Spinal cord (tissue), 9 donors: ENCODE measurements at regions not wholly inside any gene's neighbourhood (a gene's known extent, or its start where the extent isn't known, plus 50 kb on each side); places are given as distances from the start of the nearest gene placed in this dataset.

Experiments used
- DNase-seq, 6 donors: peaks; one replicate each; pipeline versions ENCODE4 v3.0.0 to v3.0.0-alpha.2; 2013 to 2015; ENCODE audit warnings: low spot score in 6 of 6, low read depth in 4 of 6
- H3K27ac ChIP-seq: one replicate; pipeline ENCODE4 v1.5.1; 2013; ENCODE audit warnings: low read depth, low read length, control low read depth
- H3K27me3 ChIP-seq: one replicate; pipeline ENCODE4 v1.6.1; 2013; ENCODE audit warnings: low read length; ENCODE audit not compliant: control insufficient read depth, insufficient read depth
- H3K36me3 ChIP-seq: one replicate; pipeline ENCODE4 v1.6.1; 2013; ENCODE audit warnings: low read length; ENCODE audit not compliant: control insufficient read depth, insufficient read depth
- H3K4me1 ChIP-seq: one replicate; pipeline ENCODE4 v1.6.1; 2013; ENCODE audit warnings: low read length; ENCODE audit not compliant: control insufficient read depth, insufficient read depth
- H3K4me3 ChIP-seq: one replicate; pipeline ENCODE4 v1.5.1; 2013; ENCODE audit warnings: low read depth, low read length, control low read depth
- H3K9me3 ChIP-seq: one replicate; pipeline ENCODE4 v1.6.1; 2013; ENCODE audit warnings: low read length; ENCODE audit not compliant: control insufficient read depth, insufficient read depth
- WGBS: methylation state at CpG from one replicate; pipeline ENCODE4 v1.1.5; 2013; ENCODE audit warnings: missing lambda C conversion rate; ENCODE audit not compliant: insufficient coverage; 5-methylcytosine and 5-hydroxymethylcytosine counted together
- donor health status: healthy.

- H3K4me3 ChIP-seq: no peak overlapping the region
- no peaks in the 10 kb centered on the region for H3K9me3 ChIP-seq
- H3K36me3 ChIP-seq: no peaks in the 10 kb centered on the region
- H3K27me3 ChIP-seq: no peaks in the 10 kb centered on the region
- 100% methylated on average over 1 of the region's 13 CpGs for WGBS
- no peak for DNase-seq
- H3K4me1 ChIP-seq: no peaks in the 10 kb centered on the region
- H3K27ac ChIP-seq: no peak overlapping the region
Observed at GRCh38 chr5:3944930-3945329, 349.3 kb downstream of the IRX1 start.

- peaks cover 3% of the 10 kb centered on the region for H3K9me3 ChIP-seq
- H3K4me1 ChIP-seq: no peaks in the 10 kb centered on the region
- no peak overlapping the region for H3K27ac ChIP-seq
- H3K36me3 ChIP-seq: no peaks in the 10 kb centered on the region
- no peak for DNase-seq
- H3K27me3 ChIP-seq: no peaks in the 10 kb centered on the region
- WGBS: 90% methylated on average over 4 of the region's 4 CpGs
- H3K4me3 ChIP-seq: no peak overlapping the region
Observed at GRCh38 chr5:3948838-3949237, 353.2 kb downstream of the IRX1 start.

GRCh38 chr5:3954199-3954598, 358.6 kb downstream of the IRX1 start:
- 94% methylated on average over 3 of the region's 3 CpGs for WGBS
- H3K4me3 ChIP-seq: no peak overlapping the region
- peaks cover 3% of the 10 kb centered on the region for H3K9me3 ChIP-seq
- no peaks in the 10 kb centered on the region for H3K4me1 ChIP-seq
- H3K27ac ChIP-seq: no peak overlapping the region
- H3K36me3 ChIP-seq: no peaks in the 10 kb centered on the region
- H3K27me3 ChIP-seq: no peaks in the 10 kb centered on the region
- DNase-seq: no peak

GRCh38 chr5:3954633-3955032, 359.0 kb downstream of the IRX1 start:
- Histone ChIP-seq H3K27ac (no peak overlapping the region), H3K4me3 (no peak overlapping the region), H3K36me3 (no peaks in the 10 kb centered on the region), H3K9me3 (peaks cover 3% of the 10 kb centered on the region), H3K27me3 (no peaks in the 10 kb centered on the region), H3K4me1 (no peaks in the 10 kb centered on the region)
- WGBS: 100% methylated on average over 2 of the region's 6 CpGs
- DNase-seq: no peak

- DNase-seq: no peak
- Histone ChIP-seq H3K4me3 (no peak overlapping the region), H3K27me3 (no peaks in the 10 kb centered on the region), H3K27ac (no peak overlapping the region), H3K9me3 (no peaks in the 10 kb centered on the region), H3K4me1 (no peaks in the 10 kb centered on the region), H3K36me3 (no peaks in the 10 kb centered on the region)
- 59% methylated on average over 6 of the region's 7 CpGs for WGBS
Observed at GRCh38 chr5:3957658-3958057, 362.0 kb downstream of the IRX1 start.

GRCh38 chr5:3958389-3958788, 362.8 kb downstream of the IRX1 start:
- Histone ChIP-seq H3K27ac (no peak overlapping the region), H3K27me3 (no peaks in the 10 kb centered on the region), H3K9me3 (no peaks in the 10 kb centered on the region), H3K4me1 (no peaks in the 10 kb centered on the region), H3K4me3 (no peak overlapping the region), H3K36me3 (no peaks in the 10 kb centered on the region)
- WGBS: 88% methylated on average over 6 of the region's 6 CpGs
- DNase-seq: no peak

GRCh38 chr5:3962113-3962512, 366.5 kb downstream of the IRX1 start:
- H3K4me3 ChIP-seq: no peak overlapping the region
- 93% methylated on average over 19 of the region's 19 CpGs for WGBS

GRCh38 chr5:3963652-3964051, 368.0 kb downstream of the IRX1 start:
- Histone ChIP-seq H3K9me3 (peaks cover 3% of the 10 kb centered on the region), H3K27me3 (no peaks in the 10 kb centered on the region), H3K27ac (no peak overlapping the region), H3K4me1 (no peaks in the 10 kb centered on the region), H3K36me3 (no peaks in the 10 kb centered on the region), H3K4me3 (no peak overlapping the region)
- no CpG with 5 or more reads among the region's 1 CpG for whole genome bisulfite sequencing
- DNase-seq: no peak

More at GRCh38 chr5:3962113-3962512, 366.5 kb downstream of the IRX1 start:
- no peaks in the 10 kb centered on the region for H3K27me3 ChIP-seq
- H3K36me3 ChIP-seq: no peaks in the 10 kb centered on the region
- no peak overlapping the region for H3K27ac ChIP-seq
- DNase-seq: no peak
- H3K9me3 ChIP-seq: no peaks in the 10 kb centered on the region
- H3K4me1 ChIP-seq: no peaks in the 10 kb centered on the region

- Histone ChIP-seq H3K27me3 (no peaks in the 10 kb centered on the region), H3K27ac (no peak overlapping the region), H3K4me1 (no peaks in the 10 kb centered on the region), H3K4me3 (no peak overlapping the region), H3K36me3 (no peaks in the 10 kb centered on the region), H3K9me3 (peaks cover 8% of the 10 kb centered on the region)
- WGBS: 17% methylated on average over 1 of the region's 6 CpGs
- DNase-seq: no peak
Observed at GRCh38 chr5:3980156-3980555, 384.5 kb downstream of the IRX1 start.

- 94% methylated on average over 3 of the region's 4 CpGs for WGBS
- Histone ChIP-seq H3K4me3 (no peak overlapping the region), H3K9me3 (no peaks in the 10 kb centered on the region), H3K27me3 (no peaks in the 10 kb centered on the region), H3K27ac (no peak overlapping the region), H3K36me3 (no peaks in the 10 kb centered on the region), H3K4me1 (no peaks in the 10 kb centered on the region)
- DNase-seq: no peak
Observed at GRCh38 chr5:3987867-3988266, 392.2 kb downstream of the IRX1 start.
